Esophagus muscularis mucosa (tissue), 4 donors: ENCODE measurements at regions not wholly inside any gene's neighbourhood (a gene's known extent, or its start where the extent isn't known, plus 50 kb on each side); places are given as distances from the start of the nearest gene placed in this dataset.

Experiments used
- DNase-seq: peaks from one replicate; pipeline ENCODE4 v3.0.0-alpha.2; 2017; ENCODE audit errors: extremely low spot score
- H3K27ac ChIP-seq, 4 donors: fragments of 200-600 bp; sonication (generic); replicated peaks in 1 of 4; 1 replicate in 3 of 4; 2 replicates in 1 of 4; pipeline ENCODE4 v1.5.1; 2016 to 2019; ENCODE audit warnings: mild to moderate bottlenecking in 1 of 4
- H3K27me3 ChIP-seq, 4 donors: fragments of 200-600 bp; sonication (generic); one replicate each; pipeline versions ENCODE4 v1.5.1 to v1.6.0; 2016 to 2019
- H3K36me3 ChIP-seq, 4 donors: fragments of 200-600 bp; sonication (generic); one replicate each; pipeline ENCODE4 v1.5.1; 2016 to 2019
- H3K4me1 ChIP-seq, 4 donors: fragments of 200-600 bp; sonication (generic); one replicate each; pipeline ENCODE4 v1.5.1; 2016 to 2019
- H3K4me3 ChIP-seq, 4 donors: fragments of 200-600 bp; sonication (generic); 1 replicate in 2 of 4; 2 replicates in 2 of 4; pipeline ENCODE4 v1.5.1; 2016 to 2019; ENCODE audit warnings: mild to moderate bottlenecking in 4 of 4, moderate library complexity in 1 of 4
- H3K9me3 ChIP-seq, 4 donors: fragments of 200-600 bp; sonication (generic); 1 replicate in 3 of 4; 2 replicates in 1 of 4; pipeline ENCODE4 v1.5.1; 2016 to 2019
- CTCF ChIP-seq, 3 experiments: fragments of 200-600 bp in 2 of 3; fragments of 450-650 bp in 1 of 3; sonication (generic) in 2 of 3; IDR thresholded peaks; one replicate each; pipeline ENCODE4 v1.5.1; 2017 to 2019; ENCODE audit warnings: antibody characterized with exemption in 3 of 3, mild to moderate bottlenecking in 2 of 3, moderate library complexity in 1 of 3
- EP300 ChIP-seq: sonication (generic); formaldehyde crosslinking; IDR thresholded peaks from one replicate; pipeline ENCODE4 v1.6.1; 2017; ENCODE audit warnings: antibody characterized with exemption
- POLR2A ChIP-seq: fragments of 450-650 bp; IDR thresholded peaks from one replicate; pipeline ENCODE4 v1.6.1; 2017; ENCODE audit warnings: antibody characterized with exemption, moderate library complexity, mild to moderate bottlenecking, low read depth
- POLR2AphosphoS5 ChIP-seq, 2 donors: sonication (generic); formaldehyde crosslinking; IDR thresholded peaks; one replicate each; pipeline ENCODE4 v1.6.1; 2017; ENCODE audit warnings: antibody characterized with exemption in 2 of 2
- WGBS: methylation state at CpG from one replicate; pipeline ENCODE4 v1.1.5; 2018; 5-methylcytosine and 5-hydroxymethylcytosine counted together
- intact Hi-C: fragments of 100-400 bp; cut with DNase I; formaldehyde crosslinking; loops from one replicate; pipeline ENCODE4 v1.15.1; 2023

GRCh38 chr19:28309070-28309469 lies 903.9 kb downstream of the UQCRFS1 start:
- Histone ChIP-seq H3K4me1 (no peaks in the 10 kb centered on the region), H3K36me3 (no peaks in the 10 kb centered on the region), H3K27me3 (no peaks in the 10 kb centered on the region), H3K4me3 (no peak overlapping the region), H3K9me3 (no peaks in the 10 kb centered on the region), H3K27ac (no peak overlapping the region)
- no peak for DNase-seq
- TF ChIP-seq CTCF (IDR thresholded peaks at IDR 0.05) = no peak
- no peak for TF ChIP-seq POLR2AphosphoS5 (IDR thresholded peaks at IDR 0.05)
- no peak for TF ChIP-seq EP300
- TF ChIP-seq POLR2A = no peak
- WGBS = 84% methylated on average over 5 of the region's 5 CpGs
- intact Hi-C loops = no loop called here

GRCh38 chr19:28307963-28308362 lies 905.0 kb downstream of the UQCRFS1 start:
- H3K36me3 ChIP-seq = no peaks in the 10 kb centered on the region
- DNase-seq = no peak
- H3K4me1 ChIP-seq = no peaks in the 10 kb centered on the region
- H3K9me3 ChIP-seq = no peaks in the 10 kb centered on the region
- H3K27ac ChIP-seq = no peak overlapping the region
- TF ChIP-seq POLR2AphosphoS5 (IDR thresholded peaks at IDR 0.05) = no peak
- no peak for TF ChIP-seq POLR2A
- no peak for TF ChIP-seq CTCF (IDR thresholded peaks at IDR 0.05)
- no peak for TF ChIP-seq EP300
- intact Hi-C loops = no loop called here
- 78% methylated on average over 1 of the region's 1 CpG for WGBS
- no peaks in the 10 kb centered on the region for H3K27me3 ChIP-seq
- H3K4me3 ChIP-seq = no peak overlapping the region

GRCh38 chr19:28307487-28307886 lies 905.5 kb downstream of the UQCRFS1 start:
- H3K4me3 ChIP-seq = no peak overlapping the region
- intact Hi-C loops = no loop called here
- WGBS = 69% methylated on average over 2 of the region's 2 CpGs
- no peak overlapping the region for H3K27ac ChIP-seq
- no peak for DNase-seq
- no peaks in the 10 kb centered on the region for H3K9me3 ChIP-seq
- no peaks in the 10 kb centered on the region for H3K36me3 ChIP-seq
- TF ChIP-seq POLR2AphosphoS5 (IDR thresholded peaks at IDR 0.05) (no peak), EP300 (no peak), CTCF (IDR thresholded peaks at IDR 0.05) (no peak), POLR2A (no peak)
- no peaks in the 10 kb centered on the region for H3K27me3 ChIP-seq
- no peaks in the 10 kb centered on the region for H3K4me1 ChIP-seq

GRCh38 chr19:28305513-28305912 lies 907.4 kb downstream of the UQCRFS1 start:
- DNase-seq = no peak
- H3K9me3 ChIP-seq = no peaks in the 10 kb centered on the region
- H3K36me3 ChIP-seq = no peaks in the 10 kb centered on the region
- no peaks in the 10 kb centered on the region for H3K4me1 ChIP-seq
- TF ChIP-seq POLR2AphosphoS5 (IDR thresholded peaks at IDR 0.05) (no peak), POLR2A (no peak), EP300 (no peak), CTCF (IDR thresholded peaks at IDR 0.05) (no peak)
- no peak overlapping the region for H3K27ac ChIP-seq
- 90% methylated on average over 4 of the region's 4 CpGs for WGBS
- no peak overlapping the region for H3K4me3 ChIP-seq
- intact Hi-C loops = no loop called here
- H3K27me3 ChIP-seq = no peaks in the 10 kb centered on the region

GRCh38 chr19:28303502-28303901 lies 909.4 kb downstream of the UQCRFS1 start:
- no peaks in the 10 kb centered on the region for H3K9me3 ChIP-seq
- intact Hi-C loops = no loop called here
- no peaks in the 10 kb centered on the region for H3K4me1 ChIP-seq
- H3K27ac ChIP-seq = no peak overlapping the region
- DNase-seq = no peak
- H3K36me3 ChIP-seq = no peaks in the 10 kb centered on the region
- peaks cover 0 to 6% (median 0%) of the 10 kb centered on the region in 4 donors for H3K27me3 ChIP-seq
- no peak overlapping the region for H3K4me3 ChIP-seq
- TF ChIP-seq POLR2AphosphoS5 (IDR thresholded peaks at IDR 0.05) = no peak
- TF ChIP-seq POLR2A = no peak
- no peak for TF ChIP-seq CTCF (IDR thresholded peaks at IDR 0.05)
- no peak for TF ChIP-seq EP300
- WGBS = 100% methylated on average over 1 of the region's 7 CpGs
